Esophagus squamous epithelium (tissue), 4 donors: ENCODE measurements at regions not wholly inside any gene's neighbourhood (a gene's known extent, or its start where the extent isn't known, plus 50 kb on each side); places are given as distances from the start of the nearest gene placed in this dataset.

Source experiments
- CTCF ChIP-seq, 6 experiments: fragments of 450-650 bp in 4 of 6; fragments of 200-600 bp in 2 of 6; sonication (generic) in 2 of 6; IDR thresholded peaks; one replicate each; pipeline ENCODE4 v1.5.1; 2016 to 2019; ENCODE audit warnings: antibody characterized with exemption in 6 of 6, mild to moderate bottlenecking in 4 of 6, moderate library complexity in 4 of 6
- POLR2A ChIP-seq, 4 donors: fragments of 450-650 bp; IDR thresholded peaks; one replicate each; pipeline ENCODE4 v1.6.1; 2017; ENCODE audit warnings: antibody characterized with exemption in 4 of 4, mild to moderate bottlenecking in 4 of 4, moderate library complexity in 3 of 4

- no peak for TF ChIP-seq CTCF (IDR thresholded peaks at IDR 0.05)
- TF ChIP-seq POLR2A (IDR thresholded peaks at IDR 0.05): no peak
Observed at GRCh38 chr14:82328442-82328841, 794.8 kb upstream of the SEL1L start.
